Pancreas (tissue), 10 donors: ENCODE measurements at regions not wholly inside any gene's neighbourhood (a gene's known extent, or its start where the extent isn't known, plus 50 kb on each side); places are given as distances from the start of the nearest gene placed in this dataset.

ENCODE experiments used
- ATAC-seq, 4 donors: fragments of 200-7000 bp; cut with Tn5 transposase; one replicate each; pipeline versions ENCODE4 v1.8.0 to v1.9.1; 2020; ENCODE audit warnings: mild to moderate bottlenecking in 4 of 4, moderate library complexity in 4 of 4
- DNase-seq, 6 donors: peaks; one replicate each; pipeline ENCODE4 v3.0.0-alpha.2; 2020
- FAIRE-seq: peaks from 2 replicates; lab custom pipeline; 2012; peaks lifted over from hg19 to GRCh38; lab: Jason Lieb, UNC
- H3K27ac ChIP-seq, 4 donors: fragments of 200-600 bp; sonication (generic); 1 replicate in 3 of 4; 2 replicates in 1 of 4; pipeline versions ENCODE4 v1.5.0 to v1.8.0; 2020
- H3K27me3 ChIP-seq, 4 donors: fragments of 200-600 bp; one replicate each; pipeline ENCODE4 v1.8.0; 2021
- H3K36me3 ChIP-seq, 3 donors: fragments of 200-600 bp; sonication (generic) in 1 of 3; one replicate each; pipeline versions ENCODE4 v1.5.0 to v1.8.0; 2020 to 2021
- H3K4me1 ChIP-seq, 3 donors: fragments of 200-600 bp; one replicate each; pipeline ENCODE4 v1.8.0; 2021
- H3K4me3 ChIP-seq, 4 donors: fragments of 200-600 bp; sonication (generic) in 2 of 4; one replicate each; pipeline versions ENCODE4 v1.5.0 to v1.8.0; 2020 to 2021
- H3K9me3 ChIP-seq, 4 donors: fragments of 200-600 bp; one replicate each; pipeline ENCODE4 v1.8.0; 2021
- WGBS, 2 donors: extraction: QIAGEN DNeasy Blood & Tissue Kit; methylation state at CpG; one replicate each; pipeline ENCODE4 v1.1.7; 2013; 5-methylcytosine and 5-hydroxymethylcytosine counted together
- intact Hi-C, 3 donors: fragments of 100-400 bp; cut with DNase I; formaldehyde crosslinking; loops; one replicate each; pipeline versions ENCODE4 v1.11.1 to v1.14.2; 2022
- TF ChIP-seq, protein P1 (sequence below), 4 donors: fragments of 200-600 bp; sonication (generic) in 3 of 4; IDR thresholded peaks; one replicate each; pipeline versions ENCODE4 v1.5.0 to v1.8.0; 2021; ENCODE audit warnings: antibody characterized with exemption in 4 of 4
- donor health status: healthy with polysubstance abuse.
- donor health status: DM: no; HTN: no; CAD: no; lungs with moderate emphysema.
- donor health status: DM: no; HTN: no; CAD: no.
- donor health status: control.
- donor health status: control.
- donor health status: Bipolar disorder and iron deficiency.
- donor health status: DM: yes; HTN: yes; CAD: no.
- donor health status: DM: no; HTN: no; CAD: no.
- donor health status: DM: no; HTN: no; CAD: no.
- donor health status: DM: yes; HTN: yes; CAD: no.

DNA sequence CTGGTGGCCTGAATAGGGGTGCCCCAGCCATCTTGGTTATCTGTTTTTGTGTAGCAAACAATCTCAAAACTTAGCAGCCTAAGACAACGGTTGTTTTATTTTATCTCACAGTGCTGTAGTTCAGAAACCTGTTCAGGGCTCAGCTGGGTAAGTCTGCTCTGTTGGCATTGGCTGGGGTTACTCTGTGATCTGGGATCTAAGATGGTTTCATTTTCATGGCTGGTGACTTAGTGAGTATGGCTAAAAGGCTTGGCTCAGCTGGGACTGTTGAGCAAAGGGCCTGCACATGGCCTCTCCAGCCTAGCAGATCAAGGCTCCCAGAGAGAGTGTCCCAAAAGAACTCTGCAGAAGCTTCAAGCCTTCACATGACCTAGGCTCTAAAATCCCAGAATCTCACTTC lies 60.8 kb upstream of the POU2AF1 start:
- TF ChIP-seq, protein P1, sequence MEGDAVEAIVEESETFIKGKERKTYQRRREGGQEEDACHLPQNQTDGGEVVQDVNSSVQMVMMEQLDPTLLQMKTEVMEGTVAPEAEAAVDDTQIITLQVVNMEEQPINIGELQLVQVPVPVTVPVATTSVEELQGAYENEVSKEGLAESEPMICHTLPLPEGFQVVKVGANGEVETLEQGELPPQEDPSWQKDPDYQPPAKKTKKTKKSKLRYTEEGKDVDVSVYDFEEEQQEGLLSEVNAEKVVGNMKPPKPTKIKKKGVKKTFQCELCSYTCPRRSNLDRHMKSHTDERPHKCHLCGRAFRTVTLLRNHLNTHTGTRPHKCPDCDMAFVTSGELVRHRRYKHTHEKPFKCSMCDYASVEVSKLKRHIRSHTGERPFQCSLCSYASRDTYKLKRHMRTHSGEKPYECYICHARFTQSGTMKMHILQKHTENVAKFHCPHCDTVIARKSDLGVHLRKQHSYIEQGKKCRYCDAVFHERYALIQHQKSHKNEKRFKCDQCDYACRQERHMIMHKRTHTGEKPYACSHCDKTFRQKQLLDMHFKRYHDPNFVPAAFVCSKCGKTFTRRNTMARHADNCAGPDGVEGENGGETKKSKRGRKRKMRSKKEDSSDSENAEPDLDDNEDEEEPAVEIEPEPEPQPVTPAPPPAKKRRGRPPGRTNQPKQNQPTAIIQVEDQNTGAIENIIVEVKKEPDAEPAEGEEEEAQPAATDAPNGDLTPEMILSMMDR (IDR thresholded peaks at IDR 0.05): no peak
- Histone ChIP-seq H3K27me3 (no peaks in the 10 kb centered on the region), H3K4me1 (peaks cover 13 to 29% (median 23%) of the 10 kb centered on the region in 3 donors), H3K27ac (peak overlapping the region in 2 of 4 donors; percentile 28 to 58), H3K9me3 (no peaks in the 10 kb centered on the region), H3K36me3 (no peaks in the 10 kb centered on the region), H3K4me3 (no peak overlapping the region)
- 37 to 46% methylated on average over 1 of the region's 1 CpG for WGBS, 2 donors
- ATAC-seq (peak in 1 of 4 donors; percentile 6), DNase-seq (no peak), FAIRE-seq (no peak)
- intact Hi-C loops: loop anchor here in 1 of 3 donors (5.0 kb wide), 1 partner anchor 143 kb away; the partner anchor contains the start of gene POU2AF3

DNA sequence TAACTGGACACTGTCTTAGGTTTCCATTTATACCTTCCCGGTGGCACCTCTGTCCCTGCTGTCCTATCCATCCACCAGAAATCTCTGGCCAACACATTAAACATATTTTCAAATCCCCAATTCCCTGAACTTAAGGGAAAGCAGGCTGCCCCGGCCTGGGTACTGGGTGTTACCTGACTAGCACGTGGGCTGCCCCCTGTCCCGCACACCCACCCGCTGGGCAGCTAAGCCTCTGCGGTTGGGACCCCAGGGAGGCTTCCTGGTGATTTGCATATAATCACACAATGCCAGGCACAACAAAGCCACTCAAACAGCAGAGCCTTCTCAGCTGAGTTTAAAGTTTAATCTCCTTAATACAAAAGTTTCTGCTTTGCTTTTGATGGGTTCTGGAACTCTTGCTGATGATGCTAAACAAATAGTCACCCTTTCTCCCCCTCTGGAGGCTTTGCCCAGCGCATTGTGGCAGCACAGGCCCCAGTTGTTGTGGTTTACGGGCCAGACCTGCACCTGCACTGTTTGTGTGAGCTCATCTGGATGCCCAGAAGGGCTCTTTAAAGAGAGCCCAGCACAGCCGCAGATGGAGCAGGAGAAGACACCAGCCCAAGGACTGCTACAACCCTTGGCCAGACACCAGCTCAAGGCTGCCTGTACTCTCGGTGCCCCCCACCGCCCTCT lies 59.9 kb upstream of the POU2AF1 start:
- FAIRE-seq: no peak
- H3K36me3 ChIP-seq: no peaks in the 10 kb centered on the region
- H3K4me1 ChIP-seq: peaks cover 13 to 29% (median 23%) of the 10 kb centered on the region in 3 donors
- TF ChIP-seq, protein P1 (IDR thresholded peaks at IDR 0.05): no peak
- DNase-seq: no peak
- no peak overlapping the region for H3K27ac ChIP-seq
- 81 to 82% methylated on average over 11 of the region's 11 CpGs for WGBS, 2 donors
- no peak overlapping the region for H3K4me3 ChIP-seq
- no peaks in the 10 kb centered on the region for H3K27me3 ChIP-seq
- intact Hi-C loops: loop anchor here in 1 of 3 donors (5.0 kb wide), 1 partner anchor 142 kb away; the partner anchor contains the start of gene POU2AF3
- no peak for ATAC-seq
- H3K9me3 ChIP-seq: no peaks in the 10 kb centered on the region

DNA sequence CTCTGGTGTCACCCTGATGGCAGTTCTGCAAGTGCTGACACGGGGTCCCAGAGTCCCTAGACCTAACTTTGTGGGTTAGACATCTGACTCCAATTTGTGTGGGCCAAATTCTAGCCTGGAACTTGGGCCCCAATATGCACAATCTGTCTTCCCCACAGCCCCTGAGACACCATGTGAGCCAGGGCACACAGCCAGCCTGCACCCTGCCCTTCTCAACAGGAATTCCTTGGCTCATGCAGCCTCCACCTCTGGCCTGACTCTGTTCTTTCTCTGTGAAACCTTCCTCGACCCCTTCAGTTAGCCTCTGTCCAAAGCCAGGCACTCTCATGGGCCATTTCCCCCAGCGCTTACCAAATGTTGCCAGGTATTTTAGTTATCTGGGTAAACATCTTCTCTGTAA lies 59.1 kb upstream of the POU2AF1 start:
- WGBS, 2 donors: 44 to 46% methylated on average over 3 of the region's 3 CpGs

DNA sequence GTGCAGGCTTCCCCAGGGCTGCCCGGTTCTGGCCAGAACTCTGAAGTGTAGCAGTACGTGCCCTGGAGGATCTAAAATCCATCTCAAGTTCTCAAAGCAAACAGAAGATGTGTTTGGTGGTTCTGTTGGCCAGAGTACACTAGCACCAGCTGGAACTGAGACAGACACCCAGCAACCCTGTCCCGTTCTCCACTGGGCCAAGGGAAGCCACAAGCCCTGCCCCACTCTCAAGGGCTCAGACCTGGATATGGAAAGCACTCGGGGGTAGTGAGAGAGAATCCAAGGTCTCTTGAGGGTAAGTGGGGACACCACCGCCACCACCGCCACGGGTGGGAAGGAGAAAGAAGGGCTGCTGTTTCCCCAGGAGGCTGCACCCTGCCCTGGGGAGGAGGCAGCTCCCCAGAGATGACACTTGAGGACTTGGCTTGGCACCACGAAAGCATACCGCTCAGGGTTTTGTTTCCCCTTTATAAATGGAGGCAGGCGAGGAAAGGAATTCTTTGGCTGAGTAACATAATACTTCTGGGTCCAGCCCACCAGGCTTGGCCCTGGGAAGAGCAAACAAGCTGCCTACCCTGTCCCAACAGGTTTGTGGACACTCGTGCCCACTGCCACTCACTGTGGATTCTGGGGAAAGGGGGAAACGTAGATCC lies 56.1 kb upstream of the POU2AF1 start:
- Histone ChIP-seq H3K4me3 (no peak overlapping the region), H3K4me1 (peaks cover 0 to 16% (median 12%) of the 10 kb centered on the region in 3 donors), H3K27me3 (no peaks in the 10 kb centered on the region), H3K27ac (no peak overlapping the region), H3K9me3 (no peaks in the 10 kb centered on the region), H3K36me3 (no peaks in the 10 kb centered on the region)
- DNase-seq (no peak), ATAC-seq (no peak), FAIRE-seq (no peak)
- intact Hi-C loops: loop anchor here in 1 of 3 donors (5.0 kb wide), 1 partner anchor 138 kb away; the partner anchor contains the start of gene POU2AF3
- 81 to 86% methylated on average over 12 of the region's 12 CpGs for WGBS, 2 donors
- TF ChIP-seq, protein P1 (IDR thresholded peaks at IDR 0.05): no peak

More for the DNA sequence above, 59.1 kb upstream of the POU2AF1 start:
- H3K9me3 ChIP-seq: no peaks in the 10 kb centered on the region
- FAIRE-seq: no peak
- H3K36me3 ChIP-seq: no peaks in the 10 kb centered on the region
- no peaks in the 10 kb centered on the region for H3K27me3 ChIP-seq
- intact Hi-C loops: loop anchor here in 1 of 3 donors (5.0 kb wide), 1 partner anchor 141 kb away; the partner anchor contains the start of gene POU2AF3
- TF ChIP-seq, protein P1 (IDR thresholded peaks at IDR 0.05): no peak
- H3K4me1 ChIP-seq: peaks cover 13 to 29% (median 23%) of the 10 kb centered on the region in 3 donors
- DNase-seq: peak in 1 of 6 donors; percentile 15
- H3K27ac ChIP-seq: peak overlapping the region in 1 of 4 donors; percentile 13
- peak in 1 of 4 donors; percentile 29 for ATAC-seq
- H3K4me3 ChIP-seq: no peak overlapping the region
